Prostate gland (tissue), 2 donors: ENCODE measurements at regions not wholly inside any gene's neighbourhood (a gene's known extent, or its start where the extent isn't known, plus 50 kb on each side); places are given as distances from the start of the nearest gene placed in this dataset.

Experiments used
- POLR2A ChIP-seq: fragments of 450-650 bp; IDR thresholded peaks from one replicate; pipeline ENCODE4 v1.6.1; 2016; ENCODE audit warnings: antibody characterized with exemption, mild to moderate bottlenecking
- POLR2AphosphoS5 ChIP-seq: sonication (generic); formaldehyde crosslinking; IDR thresholded peaks from one replicate; pipeline ENCODE4 v1.6.1; 2017; ENCODE audit warnings: antibody characterized with exemption
- TF ChIP-seq, protein P1 (sequence below), 4 experiments: fragments of 200-600 bp in 2 of 4; fragments of 450-650 bp in 2 of 4; sonication (generic) in 2 of 4; IDR thresholded peaks; 1 replicate in 3 of 4; 2 replicates in 1 of 4; pipeline ENCODE4 v1.5.1; 2016 to 2019; ENCODE audit warnings: antibody characterized with exemption in 4 of 4, mild to moderate bottlenecking in 2 of 4, moderate library complexity in 2 of 4

DNA sequence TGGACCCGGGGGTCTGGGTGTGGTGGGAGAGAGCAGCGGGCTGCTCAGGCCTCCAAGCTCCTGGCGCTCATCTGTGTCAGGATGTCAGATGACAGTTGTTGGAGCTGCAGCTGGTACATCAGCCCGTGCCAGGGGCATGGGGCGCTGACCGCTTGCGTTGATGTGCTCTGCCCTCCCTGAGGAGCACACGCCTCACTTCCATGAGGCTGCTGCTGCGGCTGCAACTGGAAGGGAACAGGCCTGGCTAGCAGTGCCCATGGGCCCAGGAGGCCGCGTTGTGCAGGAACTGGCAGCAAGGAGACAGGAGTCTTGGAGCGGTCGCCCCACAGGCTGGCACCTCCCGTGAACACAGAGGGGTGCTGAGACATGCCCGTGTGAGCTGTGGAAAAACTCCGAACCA, 361.3 kb upstream of the MKI67 start:
- TF ChIP-seq, protein P1, sequence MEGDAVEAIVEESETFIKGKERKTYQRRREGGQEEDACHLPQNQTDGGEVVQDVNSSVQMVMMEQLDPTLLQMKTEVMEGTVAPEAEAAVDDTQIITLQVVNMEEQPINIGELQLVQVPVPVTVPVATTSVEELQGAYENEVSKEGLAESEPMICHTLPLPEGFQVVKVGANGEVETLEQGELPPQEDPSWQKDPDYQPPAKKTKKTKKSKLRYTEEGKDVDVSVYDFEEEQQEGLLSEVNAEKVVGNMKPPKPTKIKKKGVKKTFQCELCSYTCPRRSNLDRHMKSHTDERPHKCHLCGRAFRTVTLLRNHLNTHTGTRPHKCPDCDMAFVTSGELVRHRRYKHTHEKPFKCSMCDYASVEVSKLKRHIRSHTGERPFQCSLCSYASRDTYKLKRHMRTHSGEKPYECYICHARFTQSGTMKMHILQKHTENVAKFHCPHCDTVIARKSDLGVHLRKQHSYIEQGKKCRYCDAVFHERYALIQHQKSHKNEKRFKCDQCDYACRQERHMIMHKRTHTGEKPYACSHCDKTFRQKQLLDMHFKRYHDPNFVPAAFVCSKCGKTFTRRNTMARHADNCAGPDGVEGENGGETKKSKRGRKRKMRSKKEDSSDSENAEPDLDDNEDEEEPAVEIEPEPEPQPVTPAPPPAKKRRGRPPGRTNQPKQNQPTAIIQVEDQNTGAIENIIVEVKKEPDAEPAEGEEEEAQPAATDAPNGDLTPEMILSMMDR (IDR thresholded peaks at IDR 0.05), result no peak
- no peak for TF ChIP-seq POLR2A
- TF ChIP-seq POLR2AphosphoS5, result no peak
